GM18951 (cell line): ENCODE measurements at regions not wholly inside any gene's neighbourhood (a gene's known extent, or its start where the extent isn't known, plus 50 kb on each side); places are given as distances from the start of the nearest gene placed in this dataset.

Experiments
- POLR2A ChIP-seq: IDR thresholded peaks from 4 replicates; pipeline ENCODE4 v1.6.1; 2011; ENCODE audit warnings: mild to moderate bottlenecking; ENCODE audit not compliant: insufficient read length, insufficient read depth; ENCODE audit errors: extremely low read depth
- in situ Hi-C: fragments of 300-500 bp; cut with MboI; formaldehyde crosslinking; loops from one replicate; pipeline ENCODE4 v1.12.0; 2022; ENCODE audit warnings: low sequenced_read_pairs, mixed read lengths, inconsistent platforms; ENCODE audit not compliant: unreplicated experiment

- in situ Hi-C loops = no loop called here
- no peak for TF ChIP-seq POLR2A
Observed at GRCh38 chr15:35151782-35152181, 66.7 kb upstream of the NANOGP8 start.

- TF ChIP-seq POLR2A = no peak
- in situ Hi-C loops = no loop called here
Observed at GRCh38 chr15:35151381-35151780, 66.3 kb upstream of the NANOGP8 start.

- no peak for TF ChIP-seq POLR2A
Observed at GRCh38 chr15:35150361-35150760, 65.3 kb upstream of the NANOGP8 start.

GRCh38 chr15:35145336-35145735 lies 60.2 kb upstream of the NANOGP8 start:
- in situ Hi-C loops = no loop called here
- TF ChIP-seq POLR2A = no peak

More at GRCh38 chr15:35150361-35150760, 65.3 kb upstream of the NANOGP8 start:
- in situ Hi-C loops = no loop called here

GRCh38 chr15:35142578-35142977 lies 57.5 kb upstream of the NANOGP8 start:
- no peak for TF ChIP-seq POLR2A
- in situ Hi-C loops = no loop called here

- TF ChIP-seq POLR2A = no peak
- in situ Hi-C loops = no loop called here
Observed at GRCh38 chr15:35141743-35142471, 56.8 kb upstream of the NANOGP8 start.

GRCh38 chr15:35139822-35140221 lies 54.7 kb upstream of the NANOGP8 start:
- no peak for TF ChIP-seq POLR2A
- in situ Hi-C loops = no loop called here

- in situ Hi-C loops = no loop called here
Observed at GRCh38 chr15:35137190-35137574, 52.1 kb upstream of the NANOGP8 start.

GRCh38 chr15:35136321-35137189 lies 51.5 kb upstream of the NANOGP8 start:
- TF ChIP-seq POLR2A = no peak
- in situ Hi-C loops = no loop called here

More at GRCh38 chr15:35137190-35137574, 52.1 kb upstream of the NANOGP8 start:
- no peak for TF ChIP-seq POLR2A
